ENCODE measurements at regions not wholly inside any gene's neighbourhood (a gene's known extent, or its start where the extent isn't known, plus 50 kb on each side); places are given as distances from the start of the nearest gene placed in this dataset.
"Not testable (repeated sequence)": the region's sequence is repeated elsewhere in the genome, so short reads cannot be mapped to it uniquely, and the experiment has no call there.

DNA sequence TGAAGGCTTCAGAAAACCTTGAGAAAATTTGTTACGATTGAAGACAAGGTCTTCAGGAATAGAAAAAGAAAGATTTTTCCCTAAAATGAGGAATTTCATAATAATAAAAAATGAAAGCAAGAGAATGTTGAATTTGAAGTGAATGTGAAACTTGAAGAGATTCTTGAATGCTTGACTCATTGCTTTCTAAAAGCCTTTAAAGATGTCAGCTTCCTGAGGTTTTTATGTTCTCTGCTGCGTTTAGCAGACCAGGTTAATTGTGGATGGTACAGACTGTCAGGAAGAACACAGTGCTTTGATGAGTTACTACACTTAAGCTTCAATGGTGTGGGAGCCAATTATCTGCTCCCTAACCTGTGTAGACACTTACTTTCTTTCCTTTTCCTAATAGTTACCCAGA is 96.3 kb upstream of the FNDC3A start:
- H3K27ac Mint-ChIP-seq: no peak overlapping the region

DNA sequence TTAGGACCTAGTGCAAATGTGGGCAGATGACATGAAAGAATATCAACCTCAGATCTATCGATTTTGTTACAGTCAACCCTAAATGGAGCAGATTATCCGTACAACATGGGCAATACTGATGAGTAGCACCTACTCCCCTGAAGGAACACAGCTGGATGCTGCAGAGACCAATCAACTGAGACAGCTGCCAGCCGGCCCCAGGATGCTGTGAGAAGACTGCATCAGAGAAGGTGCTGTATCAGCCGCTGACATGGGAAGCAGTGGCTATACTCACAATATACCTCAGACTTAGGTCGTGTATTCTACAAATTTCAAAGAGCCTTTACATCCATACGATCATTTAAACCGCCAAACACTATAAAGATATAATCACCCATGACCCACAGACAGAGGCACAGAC is 95.9 kb upstream of the FNDC3A start:
- ATAC-seq (ENCODE audit: low read depth) (no peak), DNase-seq (no peak)
- ChIA-PET POLR2A (no interaction called here), CTCF (no interaction called here)
- no peak overlapping the region for H3K27ac Mint-ChIP-seq
- H3K4me1 Mint-ChIP-seq: no peaks in the 10 kb centered on the region
- no peak overlapping the region for H3K4me3 Mint-ChIP-seq
- no peaks in the 10 kb centered on the region for H3K36me3 Mint-ChIP-seq (ENCODE audit: low read depth)
- H3K9me3 Mint-ChIP-seq: no peaks in the 10 kb centered on the region
- TF ChIP-seq, protein P1, sequence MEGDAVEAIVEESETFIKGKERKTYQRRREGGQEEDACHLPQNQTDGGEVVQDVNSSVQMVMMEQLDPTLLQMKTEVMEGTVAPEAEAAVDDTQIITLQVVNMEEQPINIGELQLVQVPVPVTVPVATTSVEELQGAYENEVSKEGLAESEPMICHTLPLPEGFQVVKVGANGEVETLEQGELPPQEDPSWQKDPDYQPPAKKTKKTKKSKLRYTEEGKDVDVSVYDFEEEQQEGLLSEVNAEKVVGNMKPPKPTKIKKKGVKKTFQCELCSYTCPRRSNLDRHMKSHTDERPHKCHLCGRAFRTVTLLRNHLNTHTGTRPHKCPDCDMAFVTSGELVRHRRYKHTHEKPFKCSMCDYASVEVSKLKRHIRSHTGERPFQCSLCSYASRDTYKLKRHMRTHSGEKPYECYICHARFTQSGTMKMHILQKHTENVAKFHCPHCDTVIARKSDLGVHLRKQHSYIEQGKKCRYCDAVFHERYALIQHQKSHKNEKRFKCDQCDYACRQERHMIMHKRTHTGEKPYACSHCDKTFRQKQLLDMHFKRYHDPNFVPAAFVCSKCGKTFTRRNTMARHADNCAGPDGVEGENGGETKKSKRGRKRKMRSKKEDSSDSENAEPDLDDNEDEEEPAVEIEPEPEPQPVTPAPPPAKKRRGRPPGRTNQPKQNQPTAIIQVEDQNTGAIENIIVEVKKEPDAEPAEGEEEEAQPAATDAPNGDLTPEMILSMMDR (IDR thresholded peaks at IDR 0.05): no peak
- H3K27me3 Mint-ChIP-seq: peaks cover 5% of the 10 kb centered on the region
- intact Hi-C loops (cut with micrococcal nuclease): no loop called here

More for the DNA sequence above, 96.3 kb upstream of the FNDC3A start:
- no peaks in the 10 kb centered on the region for H3K9me3 Mint-ChIP-seq
- CTCF ChIA-PET: no interaction called here
- POLR2A ChIA-PET: no interaction called here
- no peaks in the 10 kb centered on the region for H3K36me3 Mint-ChIP-seq (ENCODE audit: low read depth)
- H3K4me3 Mint-ChIP-seq: no peak overlapping the region
- ATAC-seq (ENCODE audit: low read depth) (no peak), DNase-seq (no peak)
- intact Hi-C loops (cut with micrococcal nuclease): no loop called here
- peaks cover 8% of the 10 kb centered on the region for H3K27me3 Mint-ChIP-seq
- TF ChIP-seq, protein P1 (IDR thresholded peaks at IDR 0.05): no peak
- no peaks in the 10 kb centered on the region for H3K4me1 Mint-ChIP-seq

DNA sequence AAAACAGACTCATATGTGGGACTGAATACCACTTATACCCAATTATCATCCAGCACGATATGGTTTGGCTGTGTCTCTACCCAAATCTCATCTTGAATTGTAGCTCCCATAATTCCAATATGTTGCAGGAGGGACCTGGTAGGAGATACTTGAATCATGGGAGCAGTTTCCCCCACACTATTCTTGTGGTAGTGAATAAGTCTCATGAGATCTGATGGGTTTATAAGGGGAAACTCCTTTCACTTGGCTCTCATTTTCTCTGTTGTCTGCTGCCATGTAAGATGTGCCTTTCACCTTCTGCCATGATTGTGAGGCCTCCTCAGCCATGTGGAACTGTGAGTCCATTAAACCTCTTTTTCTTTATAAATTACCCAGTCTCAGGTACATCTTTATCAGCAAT is 91.9 kb upstream of the FNDC3A start:
- DNase-seq; H3K27ac Mint-ChIP-seq; H3K36me3 Mint-ChIP-seq (ENCODE audit: low read depth); H3K27me3 Mint-ChIP-seq; POLR2A ChIA-PET; H3K9me3 Mint-ChIP-seq; H3K4me1 Mint-ChIP-seq; ATAC-seq (ENCODE audit: low read depth); intact Hi-C loops (cut with micrococcal nuclease); H3K4me3 Mint-ChIP-seq: not testable (repeated sequence)
- CTCF ChIA-PET: interaction anchor here (0.8 kb wide), 1 partner anchor 9 kb away, joined by 3 read pairs; no protein-coding TSS in a partner anchor

DNA sequence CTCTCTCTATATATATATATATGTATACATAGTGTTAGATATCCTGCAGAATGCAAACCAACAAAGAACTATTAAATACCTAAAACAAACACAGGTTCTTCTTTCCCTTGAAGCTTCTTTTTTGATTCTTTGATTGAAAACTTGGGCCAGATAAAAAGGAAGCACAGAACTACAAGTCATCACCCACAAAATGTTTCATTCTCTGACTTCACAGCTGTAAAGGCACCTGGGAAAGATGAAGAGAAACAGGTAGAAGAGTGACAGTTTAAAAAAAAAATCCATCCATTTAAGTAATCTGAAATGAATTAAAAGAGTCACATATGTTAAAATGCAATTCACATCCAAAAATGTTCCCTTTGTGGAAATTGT is 90.7 kb upstream of the FNDC3A start:
- CTCF ChIA-PET: no interaction called here
- Mint-ChIP-seq H3K27me3 (peaks cover 5% of the 10 kb centered on the region), H3K9me3 (no peaks in the 10 kb centered on the region), H3K27ac (no peak overlapping the region), H3K4me3 (no peak overlapping the region), H3K36me3 (ENCODE audit: low read depth) (no peaks in the 10 kb centered on the region), H3K4me1 (no peaks in the 10 kb centered on the region)
- no peak for ATAC-seq (ENCODE audit: low read depth)
- intact Hi-C loops (cut with micrococcal nuclease): no loop called here
- no peak for DNase-seq
- POLR2A ChIA-PET: no interaction called here
- TF ChIP-seq, protein P1 (IDR thresholded peaks at IDR 0.05): no peak

DNA sequence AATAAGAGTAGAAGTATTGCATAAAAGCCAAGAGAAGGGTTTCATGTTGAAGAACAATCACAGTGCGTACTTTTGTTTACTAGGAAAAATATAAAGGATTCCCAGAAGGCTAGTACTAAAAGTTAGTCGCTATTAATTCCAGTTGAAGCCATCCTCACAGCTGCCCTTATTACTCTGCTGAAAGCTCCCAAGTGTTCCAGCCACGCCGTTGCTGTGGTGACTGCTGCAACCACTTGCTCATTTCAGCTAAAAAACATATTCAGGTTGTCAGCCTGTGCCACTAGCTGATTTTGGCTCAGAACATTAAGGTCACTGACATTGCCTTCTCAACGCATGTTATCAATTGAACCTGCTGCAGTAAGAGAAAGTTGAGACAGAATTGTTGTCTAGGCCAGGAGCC is 87.1 kb upstream of the FNDC3A start:
- H3K4me3 Mint-ChIP-seq: no peak overlapping the region
- POLR2A ChIA-PET: no interaction called here
- ATAC-seq (ENCODE audit: low read depth) (no peak), DNase-seq (no peak)
- TF ChIP-seq, protein P1 (IDR thresholded peaks at IDR 0.05): no peak
- no peaks in the 10 kb centered on the region for H3K9me3 Mint-ChIP-seq
- CTCF ChIA-PET: no interaction called here
- H3K4me1 Mint-ChIP-seq: no peaks in the 10 kb centered on the region
- no peaks in the 10 kb centered on the region for H3K36me3 Mint-ChIP-seq (ENCODE audit: low read depth)
- H3K27me3 Mint-ChIP-seq: peaks cover 5% of the 10 kb centered on the region
- H3K27ac Mint-ChIP-seq: no peak overlapping the region
- intact Hi-C loops (cut with micrococcal nuclease): no loop called here

DNA sequence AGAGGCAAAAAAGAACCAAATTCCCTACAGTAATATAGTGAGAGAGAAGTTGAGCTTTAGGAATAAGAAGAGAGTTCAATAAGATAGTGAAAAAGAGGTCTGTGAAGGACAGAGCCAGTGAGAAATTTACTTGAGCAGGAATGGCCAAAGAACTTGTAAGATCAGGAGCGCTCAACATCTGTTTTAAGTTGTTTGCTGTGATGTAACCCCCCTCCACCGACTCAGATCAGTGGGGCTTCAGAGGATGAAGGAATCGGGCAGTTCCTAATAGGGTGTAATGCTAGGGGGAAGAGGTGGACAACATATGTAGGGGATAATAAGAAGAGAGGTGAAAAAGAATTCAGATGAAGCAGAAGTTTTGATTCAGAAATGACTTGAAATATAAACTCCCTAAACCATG is 85.3 kb upstream of the FNDC3A start:
- Mint-ChIP-seq H3K9me3 (no peaks in the 10 kb centered on the region), H3K4me1 (no peaks in the 10 kb centered on the region), H3K4me3 (no peak overlapping the region), H3K36me3 (ENCODE audit: low read depth) (no peaks in the 10 kb centered on the region), H3K27me3 (peaks cover 7% of the 10 kb centered on the region), H3K27ac (no peak overlapping the region)
- POLR2A ChIA-PET: no interaction called here
- intact Hi-C loops (cut with micrococcal nuclease): no loop called here
- TF ChIP-seq, protein P1 (IDR thresholded peaks at IDR 0.05): no peak
- DNase-seq (no peak), ATAC-seq (ENCODE audit: low read depth) (no peak)
- CTCF ChIA-PET: no interaction called here

Measured in activated B cell treated with CpG ODN at 0.5 μM for 24 hours (primary cell).